Fibroblast of upper back skin (primary cell): ENCODE measurements at regions not wholly inside any gene's neighbourhood (a gene's known extent, or its start where the extent isn't known, plus 50 kb on each side); places are given as distances from the start of the nearest gene placed in this dataset.
A peak's percentile ranks its signal among the peaks of the same experiment; 100 is the strongest.
"Not testable (repeated sequence)": the region's sequence is repeated elsewhere in the genome, so short reads cannot be mapped to it uniquely, and the experiment has no call there.

Source experiments
- DNase-seq: peaks from one replicate; pipeline ENCODE4 v3.0.0-alpha.2; 2013

GRCh38 chr3:31188112-31188511 lies 293.7 kb upstream of the GADL1 start:
- DNase-seq: no peak

- DNase-seq: no peak
Observed at GRCh38 chr3:31189330-31189729, 294.9 kb upstream of the GADL1 start.

- no peak for DNase-seq
Observed at GRCh38 chr3:31189971-31190370, 295.5 kb upstream of the GADL1 start.

GRCh38 chr3:31191354-31191753 lies 296.9 kb upstream of the GADL1 start:
- no peak for DNase-seq

GRCh38 chr3:31193429-31193828 lies 299.0 kb upstream of the GADL1 start:
- no peak for DNase-seq

- DNase-seq: peak; percentile 45
Observed at GRCh38 chr3:31193871-31194270, 299.4 kb upstream of the GADL1 start.

GRCh38 chr3:31196261-31196660 lies 301.8 kb upstream of the GADL1 start:
- no peak for DNase-seq

GRCh38 chr3:31196881-31197364 lies 302.5 kb upstream of the GADL1 start:
- peak; percentile 92 for DNase-seq

- DNase-seq: no peak
Observed at GRCh38 chr3:31197941-31198340, 303.5 kb upstream of the GADL1 start.

- no peak for DNase-seq
Observed at GRCh38 chr3:31198890-31199289, 304.4 kb upstream of the GADL1 start.

GRCh38 chr3:31203960-31204795 lies 309.7 kb upstream of the GADL1 start:
- DNase-seq: no peak

- DNase-seq: not testable (repeated sequence)
Observed at GRCh38 chr3:31204796-31205056, 310.3 kb upstream of the GADL1 start.

- DNase-seq: no peak
Observed at GRCh38 chr3:31210068-31210645, 315.7 kb upstream of the GADL1 start.

- no peak for DNase-seq
Observed at GRCh38 chr3:31213869-31214486, 318.7 kb upstream of the STT3B start.

GRCh38 chr3:31218082-31218481 lies 314.6 kb upstream of the STT3B start:
- DNase-seq: no peak

GRCh38 chr3:31219131-31219843 lies 313.4 kb upstream of the STT3B start:
- DNase-seq: peak; percentile 94

GRCh38 chr3:31220431-31220830 lies 312.3 kb upstream of the STT3B start:
- no peak for DNase-seq

GRCh38 chr3:31223278-31223677 lies 309.4 kb upstream of the STT3B start:
- no peak for DNase-seq

GRCh38 chr3:31224936-31225335 lies 307.8 kb upstream of the STT3B start:
- no peak for DNase-seq

GRCh38 chr3:31225923-31226322 lies 306.8 kb upstream of the STT3B start:
- DNase-seq: no peak

- no peak for DNase-seq
Observed at GRCh38 chr3:31226346-31226745, 306.4 kb upstream of the STT3B start.

- no peak for DNase-seq
Observed at GRCh38 chr3:31227131-31227562, 305.6 kb upstream of the STT3B start.

GRCh38 chr3:31230425-31231223 lies 302.1 kb upstream of the STT3B start:
- no peak for DNase-seq
